B cell (primary cell): ENCODE measurements at regions not wholly inside any gene's neighbourhood (a gene's known extent, or its start where the extent isn't known, plus 50 kb on each side); places are given as distances from the start of the nearest gene placed in this dataset.

Experiments used
- ATAC-seq: fragments of 200-7000 bp; cut with Tn5 transposase; one replicate; pipeline ENCODE4 v1.10.0; 2021; ENCODE audit warnings: low read depth, mild to moderate bottlenecking, moderate number of reproducible peaks, moderate library complexity
- CTCF ChIA-PET: fragments of 350-600 bp; sonication (Branson Sonifier 250); formaldehyde crosslinking; loops from one replicate; lab custom pipeline; 2021; ENCODE audit warnings: antibody characterized with exemption, inconsistent platforms; lab: Charles Lee
- POLR2A ChIA-PET: fragments of 350-600 bp; sonication (Branson Sonifier 250); formaldehyde crosslinking; loops from one replicate; lab custom pipeline; 2021; ENCODE audit warnings: antibody characterized with exemption; lab: Charles Lee
- DNase-seq: peaks from one replicate; pipeline ENCODE4 v3.0.0; 2013
- H2AFZ ChIP-seq: 2 replicates; pipeline ENCODE4 v1.6.1; 2012; ENCODE audit warnings: mild to moderate bottlenecking, low read depth, low read length; ENCODE audit not compliant: insufficient read depth, poor library complexity, severe bottlenecking
- H3K27ac ChIP-seq, 2 donors: 1 replicate in 1 of 2; 2 replicates in 1 of 2; pipeline ENCODE4 v1.5.1; 2012 to 2013; ENCODE audit warnings: low read length in 2 of 2, mild to moderate bottlenecking in 2 of 2, moderate library complexity in 1 of 2
- H3K27me3 ChIP-seq, 4 experiments: fragments of 200-600 bp in 1 of 4; sonication (generic) in 1 of 4; replicated peaks in 1 of 4; 1 replicate in 2 of 4; 2 replicates in 2 of 4; pipeline versions ENCODE4 v1.6.1 to v1.7.0; 2013 to 2016; ENCODE audit warnings: low read length in 3 of 4, mild to moderate bottlenecking in 2 of 4, mixed read lengths in 1 of 4, moderate library complexity in 1 of 4; ENCODE audit not compliant: insufficient read depth in 4 of 4, control insufficient read depth in 3 of 4; ENCODE audit errors: control extremely low read depth in 1 of 4
- H3K36me3 ChIP-seq, 2 experiments: replicated peaks in 1 of 2; 1 replicate in 1 of 2; 2 replicates in 1 of 2; pipeline versions ENCODE4 v1.6.1 to v1.7.1; 2013; ENCODE audit warnings: low read length in 1 of 2; ENCODE audit not compliant: insufficient read depth in 2 of 2, control insufficient read depth in 1 of 2; ENCODE audit errors: control extremely low read depth in 1 of 2, extremely low read depth in 1 of 2
- H3K4me1 ChIP-seq, 2 donors: fragments of 200-600 bp in 1 of 2; sonication (generic) in 1 of 2; 1 replicate in 1 of 2; 2 replicates in 1 of 2; pipeline versions ENCODE4 v1.5.1 to v1.6.1; 2013 to 2017; ENCODE audit warnings: low read length in 2 of 2; ENCODE audit not compliant: control insufficient read depth in 2 of 2, insufficient read depth in 2 of 2
- H3K4me2 ChIP-seq: replicated peaks from 2 replicates; pipeline ENCODE3; 2012; ENCODE audit warnings: mild to moderate bottlenecking, low read depth, low read length; ENCODE audit not compliant: poor library complexity, severe bottlenecking
- H3K4me3 ChIP-seq, 5 experiments: fragments of 200-600 bp in 1 of 5; sonication (generic) in 1 of 5; 1 replicate in 3 of 5; 2 replicates in 2 of 5; pipeline versions ENCODE4 v1.5.1 to v1.7.0; 2011 to 2016; ENCODE audit warnings: low read length in 4 of 5, mild to moderate bottlenecking in 4 of 5, low read depth in 2 of 5, control low read depth in 1 of 5, moderate library complexity in 1 of 5; ENCODE audit not compliant: insufficient read depth in 1 of 5; ENCODE audit errors: control extremely low read depth in 1 of 5, extremely low read depth in 1 of 5
- H3K79me2 ChIP-seq: fragments of 200-600 bp; sonication (generic); one replicate; pipeline ENCODE4 v1.6.0; 2016; ENCODE audit warnings: low read length; ENCODE audit not compliant: control insufficient read depth, insufficient read depth
- H3K9ac ChIP-seq: fragments of 200-600 bp; sonication (generic); 2 replicates; pipeline ENCODE4 v1.6.1; 2017; ENCODE audit warnings: mild to moderate bottlenecking, low read length, moderate library complexity
- H3K9me3 ChIP-seq, 3 donors: one replicate each; pipeline versions ENCODE4 v1.6.1 to v1.7.1; 2013; ENCODE audit warnings: low read length in 2 of 3; ENCODE audit not compliant: control insufficient read depth in 2 of 3, insufficient read depth in 1 of 3; ENCODE audit errors: control extremely low read depth in 1 of 3
- H4K20me1 ChIP-seq: 2 replicates; pipeline ENCODE4 v1.6.0; 2012; ENCODE audit warnings: mild to moderate bottlenecking, low read length; ENCODE audit not compliant: insufficient read depth, control insufficient read depth, poor library complexity, severe bottlenecking
- H3K27ac Mint-ChIP-seq: one replicate; pipeline ENCODE4 v1.8.0; 2021; ENCODE audit warnings: mixed read lengths
- H3K27me3 Mint-ChIP-seq: one replicate; pipeline ENCODE4 v1.8.0; 2021; ENCODE audit warnings: mixed read lengths
- H3K4me1 Mint-ChIP-seq: one replicate; pipeline ENCODE4 v1.8.0; 2021; ENCODE audit warnings: mixed read lengths
- H3K4me3 Mint-ChIP-seq: one replicate; pipeline ENCODE4 v1.8.0; 2021; ENCODE audit warnings: mixed read lengths
- H3K9me3 Mint-ChIP-seq: one replicate; pipeline ENCODE4 v1.8.0; 2022; ENCODE audit warnings: mixed read lengths; ENCODE audit not compliant: insufficient read depth
- CTCF ChIP-seq: fragments of 200-600 bp; IDR thresholded peaks from one replicate; pipeline ENCODE4 v1.8.0; 2022; ENCODE audit warnings: antibody characterized with exemption, mild to moderate bottlenecking
- EZH2 ChIP-seq: IDR thresholded peaks from 2 replicates; pipeline ENCODE4 v1.6.1; 2012; ENCODE audit warnings: borderline replicate concordance, low read depth, mild to moderate bottlenecking, moderate library complexity, low read length; ENCODE audit not compliant: insufficient read depth, poor library complexity, severe bottlenecking
- WGBS: methylation state at CpG from one replicate; pipeline ENCODE4 v1.1.5; 2013; ENCODE audit warnings: missing lambda C conversion rate; ENCODE audit not compliant: insufficient coverage; 5-methylcytosine and 5-hydroxymethylcytosine counted together
- intact Hi-C: fragments of 100-400 bp; cut with micrococcal nuclease; formaldehyde crosslinking; loops from one replicate; pipeline ENCODE4 v1.10.0; 2022

- Histone ChIP-seq H3K27ac (no peak overlapping the region), H4K20me1 (no peaks in the 10 kb centered on the region), H3K27me3 (no peaks in the 10 kb centered on the region), H3K4me2 (no peak overlapping the region), H3K4me1 (peaks cover 0 to 6% of the 10 kb centered on the region in 2 donors), H3K9ac (no peak overlapping the region), H2AFZ (no peak overlapping the region), H3K79me2 (no peaks in the 10 kb centered on the region), H3K36me3 (no peaks in the 10 kb centered on the region), H3K9me3 (no peaks in the 10 kb centered on the region), H3K4me3 (no peak overlapping the region)
- H3K4me3 Mint-ChIP-seq = no peak overlapping the region
- H3K27ac Mint-ChIP-seq = no peak overlapping the region
- no peaks in the 10 kb centered on the region for H3K9me3 Mint-ChIP-seq
- POLR2A ChIA-PET = no interaction called here
- CTCF ChIA-PET = no interaction called here
- WGBS = no CpG with 5 or more reads among the region's 3 CpGs
- no peaks in the 10 kb centered on the region for H3K27me3 Mint-ChIP-seq
- peaks cover 15% of the 10 kb centered on the region for H3K4me1 Mint-ChIP-seq
- no peak for DNase-seq
- TF ChIP-seq EZH2 (no peak), CTCF (no peak)
- intact Hi-C loops = no loop called here
- no peak for ATAC-seq
Observed at GRCh38 chr11:109862835-109863234, 230.4 kb upstream of the ZC3H12C start.

- H3K9me3 Mint-ChIP-seq = no peaks in the 10 kb centered on the region
- no peak overlapping the region for H3K27ac Mint-ChIP-seq
Observed at GRCh38 chr11:109864151-109864661, 229.0 kb upstream of the ZC3H12C start.

More at GRCh38 chr11:109864151-109864661, 229.0 kb upstream of the ZC3H12C start:
- ATAC-seq (peak; percentile 39), DNase-seq (peak; percentile 10)
- Histone ChIP-seq H3K4me2 (no peak overlapping the region), H3K4me3 (no peak overlapping the region), H3K79me2 (no peaks in the 10 kb centered on the region), H3K36me3 (no peaks in the 10 kb centered on the region), H3K27me3 (no peaks in the 10 kb centered on the region), H3K27ac (no peak overlapping the region), H3K4me1 (peaks cover 0 to 6% of the 10 kb centered on the region in 2 donors), H3K9me3 (no peaks in the 10 kb centered on the region), H2AFZ (no peak overlapping the region), H3K9ac (no peak overlapping the region), H4K20me1 (no peaks in the 10 kb centered on the region)
- Mint-ChIP-seq H3K4me3 (peak overlapping the region; percentile 3), H3K4me1 (peaks cover 15% of the 10 kb centered on the region), H3K27me3 (no peaks in the 10 kb centered on the region)
- POLR2A ChIA-PET = no interaction called here
- intact Hi-C loops = no loop called here
- CTCF ChIA-PET = no interaction called here
- no peak for TF ChIP-seq CTCF
- TF ChIP-seq EZH2 = no peak
- 50% methylated on average over 1 of the region's 3 CpGs for WGBS
